ENCODE measurements at regions not wholly inside any gene's neighbourhood (a gene's known extent, or its start where the extent isn't known, plus 50 kb on each side); places are given as distances from the start of the nearest gene placed in this dataset.

GRCh38 chr4:27178061-27178460 is 317.4 kb downstream of the STIM2 start:
- no peak for TF ChIP-seq EZH2 (IDR thresholded peaks at IDR 0.05)
- TF ChIP-seq FOXP2 (optimal IDR thresholded peaks at IDR 0.05; ENCODE audit: control extremely low read depth, extremely low read length, insufficient read depth): no peak
